ENCODE measurements at regions not wholly inside any gene's neighbourhood (a gene's known extent, or its start where the extent isn't known, plus 50 kb on each side); places are given as distances from the start of the nearest gene placed in this dataset.

DNA sequence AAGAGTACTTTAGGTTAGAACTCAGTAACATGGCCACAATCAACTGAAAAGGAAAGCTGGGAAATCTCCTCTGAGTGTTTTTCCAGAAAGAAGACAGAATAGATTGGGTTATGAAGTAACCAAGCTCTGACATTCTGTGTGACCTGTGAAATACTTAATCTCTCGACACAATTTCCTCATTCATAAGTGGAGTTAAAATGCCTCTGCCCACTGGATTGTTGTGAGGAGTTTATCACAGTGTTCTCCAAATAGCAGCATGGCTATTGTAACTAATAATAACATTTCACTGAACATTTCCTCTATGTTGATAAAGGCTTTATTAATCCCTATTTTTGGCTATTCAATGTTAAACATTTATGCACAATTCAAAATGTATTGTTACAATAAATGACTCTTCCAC is 311.0 kb downstream of the GABRB2 start:
- DNase-seq = no peak

DNA sequence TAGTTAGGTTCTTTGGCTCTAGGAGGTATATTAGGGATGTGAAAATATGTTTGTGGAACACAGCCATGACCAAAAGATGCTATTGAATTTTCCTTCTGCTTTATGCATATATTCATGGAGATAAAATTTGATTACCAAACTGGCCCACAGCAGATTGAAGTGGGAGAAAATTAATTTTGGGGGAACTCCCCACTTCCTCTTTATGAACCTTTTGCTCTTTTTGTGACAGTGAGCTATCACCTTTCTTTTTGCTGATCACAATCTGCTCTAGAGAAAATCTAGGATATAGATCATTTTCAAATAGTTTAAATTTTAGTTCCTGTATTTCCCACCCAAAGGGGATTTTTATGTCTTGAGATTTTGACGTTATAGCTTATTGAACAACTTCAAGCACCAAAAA is 313.0 kb downstream of the GABRB2 start:
- no peak for DNase-seq

DNA sequence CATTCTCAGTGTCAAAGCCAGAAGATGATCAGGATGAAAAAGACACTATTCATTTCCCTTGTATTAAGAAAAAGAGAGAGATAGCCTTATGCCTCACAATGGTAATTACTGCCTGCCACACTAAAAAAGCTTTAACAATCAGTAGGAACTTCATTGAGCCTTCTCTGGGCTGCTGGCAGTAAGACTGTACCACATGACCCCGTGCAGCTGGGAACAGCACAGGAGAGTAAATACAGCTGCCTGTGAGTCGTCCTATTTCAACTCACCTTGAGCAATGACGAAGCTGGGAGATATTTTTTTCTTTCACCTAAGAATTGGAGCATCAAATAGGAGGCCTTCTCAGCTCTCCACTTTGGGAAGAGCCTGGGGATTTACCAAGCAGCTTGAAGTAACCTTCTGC is 316.3 kb downstream of the GABRB2 start:
- peak; percentile 85 for DNase-seq

DNA sequence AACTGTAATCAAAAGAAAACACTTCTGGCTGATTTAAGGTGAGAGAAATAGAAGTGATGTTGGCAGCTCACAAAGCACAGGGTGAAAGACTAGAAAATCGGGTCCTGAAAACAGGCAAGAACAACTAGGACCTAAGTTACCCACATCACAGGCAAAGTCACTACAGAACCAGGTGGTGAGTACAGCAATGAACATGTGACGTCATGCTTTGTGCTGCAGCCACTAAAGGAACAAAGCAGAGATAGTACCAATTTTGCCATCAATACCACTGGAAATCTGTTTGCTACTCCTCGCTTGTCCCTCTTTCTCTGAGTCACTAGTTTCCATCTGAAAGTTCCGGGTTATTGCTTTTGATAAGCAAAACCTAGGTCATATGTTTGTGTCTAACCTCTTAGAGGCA is 326.7 kb downstream of the GABRB2 start:
- DNase-seq = no peak

DNA sequence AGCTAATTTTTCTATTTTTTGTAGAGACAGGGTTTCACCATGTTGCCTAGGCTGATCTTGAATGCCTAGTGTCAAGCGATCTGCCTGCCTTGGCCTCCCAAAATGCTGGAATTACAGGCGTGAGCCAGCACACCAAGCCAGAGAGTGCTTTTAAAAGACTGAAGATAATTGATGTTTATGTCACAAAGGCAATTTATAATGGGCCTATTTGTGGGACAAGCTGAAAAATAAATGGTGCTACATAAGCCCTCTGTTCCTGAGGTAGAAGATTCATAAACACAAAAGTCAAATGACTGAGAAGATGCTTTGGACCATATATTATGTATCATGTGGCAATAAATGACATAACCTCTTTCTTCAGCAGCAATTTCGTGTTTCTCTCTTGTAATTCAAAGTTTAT is 329.6 kb downstream of the GABRB2 start:
- no peak for DNase-seq

DNA sequence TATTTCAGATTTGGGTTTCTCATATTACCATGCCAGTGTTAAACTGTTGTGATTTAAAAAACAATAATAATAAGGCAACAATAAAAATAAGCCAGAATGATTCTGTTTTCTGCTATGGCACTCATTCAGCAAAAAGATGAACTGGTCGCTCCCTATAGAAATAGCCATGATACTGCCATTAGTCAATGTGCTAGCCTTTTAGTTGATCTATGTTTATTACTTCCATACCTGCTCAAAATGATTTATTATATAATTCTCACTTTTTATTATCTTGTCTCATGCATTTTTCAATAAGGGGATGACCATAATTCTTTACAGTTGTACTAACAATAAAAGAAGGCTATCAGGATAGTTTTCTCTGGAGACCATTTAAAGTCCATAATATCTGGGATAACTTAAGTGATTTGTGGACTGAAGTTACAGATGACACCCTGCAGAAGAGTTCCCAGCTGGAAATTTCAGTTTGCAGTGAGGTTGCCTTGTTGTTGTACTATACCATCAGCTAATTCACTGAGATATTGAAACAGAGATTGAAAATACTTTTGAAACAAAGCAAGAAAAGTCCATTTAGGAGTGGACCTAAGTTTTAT is 334.3 kb downstream of the GABRB2 start:
- no peak for DNase-seq

DNA sequence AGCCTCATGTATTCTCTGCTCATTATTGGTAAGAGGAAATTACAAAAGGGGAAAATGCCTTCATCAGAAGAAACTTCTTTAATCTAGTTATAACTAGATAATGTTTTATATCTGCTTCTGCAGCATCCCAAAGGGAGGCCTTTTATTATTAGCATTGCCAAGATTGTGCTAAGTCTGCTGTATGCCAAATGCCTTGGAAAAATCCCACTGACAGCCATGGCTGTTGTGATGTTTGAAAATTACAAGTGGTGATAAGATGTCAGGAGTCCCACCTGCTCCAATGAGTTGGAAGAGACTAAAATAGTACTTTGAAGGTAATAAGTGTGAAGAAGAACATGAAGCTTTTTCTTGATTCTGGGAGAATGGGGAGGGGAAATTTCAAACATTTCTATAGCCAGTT is 345.0 kb downstream of the GABRB2 start:
- DNase-seq = no peak

DNA sequence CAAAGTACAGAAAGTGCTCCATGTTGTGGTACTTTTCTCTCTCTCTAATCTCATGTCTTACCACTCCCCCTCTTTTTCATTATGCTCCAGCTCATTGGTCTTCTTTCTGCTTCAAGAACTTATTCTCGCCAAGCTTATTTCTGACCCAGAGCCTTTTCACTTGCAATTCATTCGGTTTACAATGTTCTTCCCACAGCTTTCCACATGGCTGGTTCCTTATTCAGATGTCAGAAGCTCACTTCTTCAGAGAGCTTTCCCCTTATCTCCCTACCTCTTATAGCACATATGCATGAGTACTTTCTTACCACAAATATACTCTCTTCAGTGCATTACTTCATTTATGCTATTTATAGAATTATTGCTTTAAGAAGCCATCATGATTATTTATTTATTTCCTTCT is 338.8 kb upstream of the ATP10B start:
- no peak for DNase-seq

DNA sequence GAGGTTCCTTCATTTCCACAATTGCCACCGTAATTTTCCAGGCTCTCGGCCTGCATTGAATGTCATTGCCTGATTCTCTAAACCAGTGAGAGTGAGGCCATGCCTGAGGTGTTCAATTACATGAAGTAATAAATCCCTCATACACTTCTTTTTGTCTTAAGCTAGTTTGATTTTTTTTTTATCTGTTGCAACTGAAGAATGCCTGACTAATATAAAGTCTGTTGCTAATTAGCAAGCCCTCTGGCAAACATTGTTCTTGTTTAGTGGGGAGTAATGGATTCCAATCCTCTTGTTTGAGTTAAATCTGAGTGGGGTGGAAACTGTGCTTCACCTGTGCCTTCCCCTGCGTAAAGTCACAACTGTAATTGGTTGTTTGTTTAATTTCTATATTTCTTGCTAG is 338.1 kb upstream of the ATP10B start:
- no peak for DNase-seq

DNA sequence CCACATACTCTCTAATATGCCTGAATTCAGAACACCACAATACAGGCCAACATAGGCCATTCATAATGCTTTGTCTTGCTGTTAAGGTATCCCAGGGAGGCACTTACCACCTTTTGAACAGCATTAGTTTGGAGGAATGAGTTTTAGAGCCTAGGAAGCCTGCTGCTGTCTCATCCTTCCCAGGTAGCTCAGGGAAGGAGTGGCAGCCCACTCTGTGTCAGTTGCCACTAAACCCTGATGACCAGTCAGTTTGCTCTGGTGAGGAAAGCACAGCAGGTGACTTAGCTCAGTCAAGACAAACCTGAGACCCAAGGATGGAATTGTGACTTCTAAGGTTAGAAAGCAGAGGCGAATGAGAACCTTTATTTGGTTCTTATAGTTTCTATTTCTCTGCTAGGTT is 337.4 kb upstream of the ATP10B start:
- no peak for DNase-seq

DNA sequence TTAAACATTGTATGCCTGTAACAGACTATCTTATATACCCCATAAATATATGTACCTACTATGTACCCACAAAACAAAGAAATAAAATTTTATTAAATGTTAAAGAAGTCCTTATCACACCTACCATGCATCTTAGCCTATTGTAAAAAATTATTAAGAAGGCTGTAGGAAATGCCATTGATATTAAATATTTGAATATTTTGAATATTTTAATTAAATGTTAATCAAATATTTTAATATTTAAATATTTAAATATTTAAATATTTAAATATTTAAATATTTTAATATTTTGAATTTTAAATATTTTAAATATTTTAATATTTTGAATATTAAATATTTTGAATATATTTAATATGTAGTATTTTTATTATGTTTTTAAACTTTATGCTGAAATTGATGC is 331.5 kb upstream of the ATP10B start:
- DNase-seq = no peak

DNA sequence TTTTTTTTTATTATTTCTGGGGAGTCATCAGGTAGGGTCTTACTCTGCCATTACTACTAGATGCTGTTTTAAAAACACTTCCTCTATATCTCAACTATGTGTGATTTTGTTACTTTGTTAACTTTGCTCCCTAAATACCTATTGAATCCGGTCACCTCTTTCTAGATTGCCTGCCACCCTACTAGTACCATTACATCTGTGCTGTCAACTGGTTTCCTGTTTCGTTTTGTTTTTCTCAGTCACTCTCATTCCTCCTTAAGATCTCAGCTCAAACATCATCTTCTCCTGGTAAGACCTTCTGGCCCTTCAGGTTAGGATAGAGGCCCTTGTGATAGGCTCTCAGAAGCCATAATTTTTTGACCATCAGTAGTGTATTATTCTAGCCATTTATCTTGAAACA is 324.2 kb upstream of the ATP10B start:
- no peak for DNase-seq

DNA sequence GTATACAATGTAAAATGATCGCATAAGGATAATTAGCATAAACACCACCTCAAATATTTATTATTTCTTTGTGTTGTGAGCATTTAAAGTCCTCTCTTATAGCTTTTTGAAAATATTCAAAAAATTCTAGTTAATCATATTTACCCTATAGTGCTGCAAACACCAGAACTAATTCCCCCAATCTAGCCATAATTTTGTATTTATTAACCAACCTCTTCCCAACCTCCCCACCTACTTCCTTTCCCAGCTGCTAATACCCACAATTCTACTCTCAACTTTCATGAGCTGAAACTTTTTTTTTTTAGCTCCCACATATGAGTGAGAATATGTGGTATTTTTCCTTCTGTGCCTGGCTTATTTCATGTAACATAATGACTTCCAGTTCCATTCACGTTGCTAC is 317.8 kb upstream of the ATP10B start:
- no peak for DNase-seq

DNA sequence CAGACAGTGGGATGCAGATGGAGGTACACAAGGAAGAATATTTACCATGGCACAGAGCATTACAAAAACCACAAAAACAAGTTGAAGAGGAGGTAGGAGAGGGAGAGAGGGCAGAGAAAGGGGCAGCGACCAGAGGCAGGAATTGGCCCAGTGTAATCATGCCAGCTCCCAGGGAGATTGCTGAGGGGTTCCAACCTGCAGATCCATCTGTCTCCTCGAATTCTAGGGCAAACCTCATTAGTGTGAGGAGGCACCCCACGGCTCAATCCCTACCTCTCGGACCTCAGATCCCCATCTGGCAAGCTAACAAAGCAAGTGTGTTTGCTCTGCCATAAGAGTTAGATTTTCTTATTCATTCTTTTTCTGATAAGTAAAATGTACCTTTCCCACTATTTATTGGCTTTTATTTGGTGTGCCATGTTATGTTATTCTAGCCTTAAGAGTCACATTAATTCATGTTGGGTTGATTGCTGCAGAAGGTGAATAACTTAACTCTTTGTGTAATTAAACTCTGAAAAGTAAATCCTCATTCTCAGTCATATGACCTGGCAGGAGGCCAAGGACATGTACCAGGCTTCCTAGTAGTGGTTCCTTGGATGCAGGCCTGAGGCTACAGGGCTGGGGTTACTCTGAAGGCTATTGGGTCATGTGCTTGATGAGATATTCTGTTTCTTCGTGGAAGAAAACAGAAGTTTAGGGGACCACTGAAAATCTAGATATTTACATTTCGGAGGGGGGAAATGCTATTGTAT is 315.2 kb upstream of the ATP10B start:
- DNase-seq = peak; percentile 12

DNA sequence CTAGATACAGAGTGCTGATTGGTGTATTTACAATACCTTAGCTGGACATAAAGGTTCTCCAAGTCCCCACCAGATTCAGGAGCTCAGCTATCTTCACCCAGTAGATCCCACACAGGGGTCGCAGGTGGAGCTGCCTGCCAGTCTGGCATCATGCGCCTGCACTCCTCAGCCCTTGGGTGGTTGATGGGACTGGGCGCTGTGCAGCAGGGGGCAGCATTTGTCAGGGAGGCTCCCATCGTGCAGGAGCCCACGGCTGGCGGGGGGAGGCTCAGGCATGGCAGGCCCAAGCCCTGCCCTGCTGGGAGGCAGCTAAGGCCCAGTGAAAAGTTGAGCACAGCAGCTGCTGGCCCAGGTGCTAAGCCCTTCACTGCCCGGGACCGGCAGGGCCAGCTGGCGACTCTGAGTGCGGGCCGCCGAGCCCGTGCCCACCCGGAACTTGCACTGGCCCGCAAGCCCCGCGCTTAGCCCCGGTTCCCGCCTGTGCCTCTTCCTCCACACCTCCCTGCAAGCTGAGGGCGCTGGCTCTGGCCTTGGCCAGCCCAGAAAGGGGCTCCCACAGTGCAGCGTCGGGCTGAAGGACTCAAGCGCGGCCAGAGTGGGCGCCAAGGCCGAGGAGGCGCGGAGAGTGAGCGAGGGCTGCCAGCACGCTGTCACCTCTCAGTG is 314.1 kb upstream of the ATP10B start:
- no peak for DNase-seq

DNA sequence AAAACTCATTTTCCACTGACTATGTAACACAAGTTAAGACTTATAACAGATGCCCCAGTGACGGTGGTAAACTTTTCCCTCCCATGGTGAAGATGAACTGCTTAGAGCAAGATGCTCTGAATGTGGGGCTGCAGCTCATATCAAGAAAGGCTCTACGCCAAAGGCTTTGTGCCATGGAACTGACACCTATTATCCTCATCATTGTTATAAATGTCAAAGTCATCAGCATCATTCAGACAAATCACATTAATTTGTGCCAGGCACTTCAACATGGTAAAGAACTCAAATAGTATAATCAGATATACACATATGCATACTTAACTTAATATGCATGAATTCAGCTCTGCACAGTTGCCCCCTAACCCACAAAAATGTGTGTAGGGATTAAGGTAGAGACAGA is 305.9 kb upstream of the ATP10B start:
- DNase-seq = no peak

DNA sequence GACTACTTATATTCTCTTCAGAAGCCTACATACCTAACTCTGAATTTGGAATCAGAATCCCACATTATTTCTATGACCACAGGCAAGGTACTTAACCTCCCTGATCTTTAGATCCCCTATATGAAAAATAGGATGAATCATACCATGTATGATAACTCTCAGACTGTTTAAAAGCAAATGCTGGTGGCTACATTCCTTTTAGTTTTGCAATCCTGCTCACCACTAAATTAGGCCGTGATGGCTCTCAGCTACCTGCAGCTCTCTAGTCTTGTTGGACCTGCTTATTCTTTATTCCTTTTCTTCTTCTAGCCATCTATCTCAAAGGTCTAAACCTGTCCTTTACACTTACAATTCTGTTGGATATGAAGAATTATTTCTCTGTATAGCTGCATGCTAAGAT is 303.4 kb upstream of the ATP10B start:
- DNase-seq = no peak

DNA sequence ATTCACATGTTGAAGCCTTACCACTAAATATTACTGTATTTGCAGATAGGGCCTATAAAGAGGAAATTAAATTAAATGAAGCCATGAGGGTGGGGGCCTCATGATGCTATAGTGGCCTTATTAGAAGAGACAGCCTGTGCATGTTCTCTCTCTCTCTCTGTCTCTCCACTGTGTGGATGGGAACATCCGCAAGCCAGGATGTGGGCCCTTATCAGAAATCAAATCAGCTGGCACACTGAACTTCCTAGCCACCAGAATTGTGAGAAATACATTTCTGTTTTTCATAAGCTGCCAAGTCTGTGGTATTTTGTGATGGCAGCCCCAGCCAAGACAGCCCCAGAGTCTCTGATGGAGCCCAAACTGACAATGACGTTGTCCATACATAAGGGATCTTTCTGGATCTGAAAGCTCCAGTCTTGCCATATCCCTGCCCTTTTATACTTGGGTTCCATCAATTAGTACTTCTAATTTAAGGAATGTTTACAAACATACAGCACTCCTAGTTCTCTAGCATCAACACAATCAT is 300.5 kb upstream of the ATP10B start:
- DNase-seq = no peak

DNA sequence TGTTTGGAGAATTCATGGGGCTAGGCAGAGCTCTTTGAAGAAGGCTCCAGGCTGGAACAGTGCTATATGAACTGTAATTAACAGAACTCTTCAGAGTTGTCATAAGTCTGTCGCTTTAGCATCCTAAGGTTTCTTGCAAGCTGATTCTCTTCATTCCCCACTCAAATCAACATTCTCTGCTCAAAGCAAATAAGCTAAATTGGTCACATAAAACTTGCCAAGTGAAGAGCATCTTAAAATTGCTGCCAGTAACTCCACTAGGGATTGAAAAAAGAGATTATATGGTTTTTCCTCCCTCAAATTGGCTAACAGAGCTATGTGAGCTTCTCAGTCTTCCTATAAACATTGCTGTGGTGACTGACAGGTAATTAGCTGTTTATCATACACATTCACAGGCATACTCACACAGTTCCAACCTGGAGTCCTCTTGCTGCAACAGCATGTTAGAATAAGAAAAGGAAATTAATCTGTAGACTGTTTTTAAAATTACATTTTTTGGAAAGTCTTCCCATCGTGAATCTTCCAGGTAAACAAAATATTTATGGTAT is 298.5 kb upstream of the ATP10B start:
- DNase-seq = no peak

DNA sequence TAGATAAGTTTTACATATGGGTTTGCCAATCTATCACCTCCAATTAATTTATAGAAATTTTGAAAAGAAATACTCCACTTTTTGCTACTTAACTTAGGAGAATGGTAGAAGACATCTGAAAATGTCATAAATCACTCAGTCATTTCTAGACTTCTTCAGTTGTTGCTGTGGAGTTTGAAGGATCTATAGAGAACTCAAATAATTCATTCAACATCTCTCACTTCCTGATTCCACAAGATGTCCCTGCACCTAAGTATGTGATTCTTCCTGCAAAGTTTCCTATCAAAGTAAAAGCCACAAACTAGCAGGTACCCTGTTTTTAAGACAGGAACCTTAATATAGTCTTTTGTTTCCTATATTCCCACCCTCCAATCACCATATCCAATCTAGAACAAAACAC is 297.1 kb upstream of the ATP10B start:
- DNase-seq = no peak

DNA sequence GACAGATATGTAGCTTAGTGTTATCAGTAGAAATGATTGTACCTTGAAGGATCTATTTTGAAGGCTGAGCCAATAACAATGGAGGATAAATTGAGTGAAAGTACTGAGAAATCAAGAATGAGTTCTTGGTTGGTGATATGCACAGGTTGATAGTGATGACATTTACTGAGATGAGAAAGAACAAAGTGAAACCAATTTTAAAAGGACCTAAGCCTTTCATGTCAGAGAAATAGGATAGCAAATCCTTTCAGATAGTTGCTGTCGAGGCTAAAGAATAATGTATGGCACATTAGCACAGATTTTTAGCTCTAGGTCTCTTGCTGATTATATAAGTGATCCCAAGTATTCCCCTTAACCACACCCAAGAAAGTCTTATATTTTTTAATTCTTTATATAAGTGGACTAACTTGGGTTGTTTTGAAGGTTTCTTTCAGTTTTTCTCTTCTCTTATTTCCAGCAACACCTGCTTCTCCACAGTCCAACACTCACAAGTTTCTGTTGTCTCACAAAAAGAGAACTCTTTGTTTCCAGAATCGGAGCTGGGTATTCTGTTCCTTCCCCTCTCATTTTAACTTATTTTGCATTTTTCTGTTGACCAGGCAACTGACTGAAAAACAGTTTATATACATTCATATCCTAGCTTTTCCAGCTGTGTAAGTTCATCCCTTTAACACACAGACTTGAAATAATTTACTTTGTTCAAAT is 286.9 kb upstream of the ATP10B start:
- DNase-seq = no peak

DNA sequence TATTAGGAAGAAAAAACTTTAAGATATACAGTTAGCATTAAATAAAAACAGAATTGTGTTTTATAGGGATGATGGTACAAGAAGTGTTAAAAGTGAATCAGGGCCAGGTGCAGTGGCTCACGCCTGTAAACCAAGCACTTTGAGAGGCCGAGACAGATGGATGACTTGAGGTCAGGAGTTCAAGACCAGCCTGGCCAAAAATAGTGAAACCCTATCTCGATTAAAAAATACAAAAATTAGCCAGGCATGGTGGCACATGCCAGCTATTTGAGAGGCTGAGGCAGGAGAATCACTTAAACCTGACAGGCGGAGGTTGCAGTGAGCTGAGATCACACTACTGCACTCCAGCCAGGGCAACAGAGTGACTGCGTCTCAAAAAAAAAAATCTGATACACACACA is 282.9 kb upstream of the ATP10B start:
- no peak for DNase-seq

DNA sequence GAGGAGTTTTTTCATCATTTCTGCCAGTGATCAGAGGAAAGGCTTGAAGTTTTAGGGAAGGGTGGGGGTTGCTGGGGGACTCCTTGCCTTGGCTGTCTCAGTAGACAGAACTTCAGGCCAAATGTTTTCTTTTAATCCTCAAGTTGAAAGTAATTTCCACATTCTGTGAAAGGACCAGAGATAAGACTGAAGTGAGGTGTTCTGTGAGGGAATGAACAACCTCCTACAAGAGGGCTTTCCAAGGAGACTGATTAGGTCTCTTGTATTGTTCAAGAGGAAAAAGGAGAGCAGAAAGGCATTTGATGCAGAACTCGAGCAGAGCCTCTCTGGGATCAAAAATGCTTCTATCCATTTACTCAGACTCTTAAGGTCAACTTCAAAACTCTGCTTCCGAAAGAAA is 282.1 kb upstream of the ATP10B start:
- DNase-seq = no peak

All from SHP77 treated with DMSO at 0.1 percent for 48 hours (cell line).